ENCODE measurements at regions not wholly inside any gene's neighbourhood (a gene's known extent, or its start where the extent isn't known, plus 50 kb on each side); places are given as distances from the start of the nearest gene placed in this dataset.

GRCh38 chr11:16603890-16604793 is 134.3 kb upstream of the C11orf58 start:
- Histone ChIP-seq H3K4me2 (peak overlapping the region; percentile 91), H3K79me2 (ENCODE audit: insufficient read depth, low read depth) (no peaks in the 10 kb centered on the region), H4K20me1 (ENCODE audit: insufficient read depth) (no peaks in the 10 kb centered on the region), H3K4me3 (IDR thresholded peaks at IDR 0.05; ENCODE audit: insufficient read depth, low read depth, low read length) (no peak overlapping the region), H2AFZ (ENCODE audit: low read depth) (peak overlapping the region; percentile 97; the same call in 1 of the 2 replicates), H3K36me3 (ENCODE audit: insufficient read depth) (no peaks in the 10 kb centered on the region), H3K4me1 (ENCODE audit: low read depth, poor library complexity, severe bottlenecking) (no peaks in the 10 kb centered on the region), H3K9ac (no peak overlapping the region), H3K27me3 (ENCODE audit: insufficient read depth, low read depth) (no peaks in the 10 kb centered on the region), H3K27ac (no peak overlapping the region)
- TF ChIP-seq, protein P1, sequence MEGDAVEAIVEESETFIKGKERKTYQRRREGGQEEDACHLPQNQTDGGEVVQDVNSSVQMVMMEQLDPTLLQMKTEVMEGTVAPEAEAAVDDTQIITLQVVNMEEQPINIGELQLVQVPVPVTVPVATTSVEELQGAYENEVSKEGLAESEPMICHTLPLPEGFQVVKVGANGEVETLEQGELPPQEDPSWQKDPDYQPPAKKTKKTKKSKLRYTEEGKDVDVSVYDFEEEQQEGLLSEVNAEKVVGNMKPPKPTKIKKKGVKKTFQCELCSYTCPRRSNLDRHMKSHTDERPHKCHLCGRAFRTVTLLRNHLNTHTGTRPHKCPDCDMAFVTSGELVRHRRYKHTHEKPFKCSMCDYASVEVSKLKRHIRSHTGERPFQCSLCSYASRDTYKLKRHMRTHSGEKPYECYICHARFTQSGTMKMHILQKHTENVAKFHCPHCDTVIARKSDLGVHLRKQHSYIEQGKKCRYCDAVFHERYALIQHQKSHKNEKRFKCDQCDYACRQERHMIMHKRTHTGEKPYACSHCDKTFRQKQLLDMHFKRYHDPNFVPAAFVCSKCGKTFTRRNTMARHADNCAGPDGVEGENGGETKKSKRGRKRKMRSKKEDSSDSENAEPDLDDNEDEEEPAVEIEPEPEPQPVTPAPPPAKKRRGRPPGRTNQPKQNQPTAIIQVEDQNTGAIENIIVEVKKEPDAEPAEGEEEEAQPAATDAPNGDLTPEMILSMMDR (conservative IDR thresholded peaks at IDR 0.05; ENCODE audit: low read depth, low read length) = no peak

DNA sequence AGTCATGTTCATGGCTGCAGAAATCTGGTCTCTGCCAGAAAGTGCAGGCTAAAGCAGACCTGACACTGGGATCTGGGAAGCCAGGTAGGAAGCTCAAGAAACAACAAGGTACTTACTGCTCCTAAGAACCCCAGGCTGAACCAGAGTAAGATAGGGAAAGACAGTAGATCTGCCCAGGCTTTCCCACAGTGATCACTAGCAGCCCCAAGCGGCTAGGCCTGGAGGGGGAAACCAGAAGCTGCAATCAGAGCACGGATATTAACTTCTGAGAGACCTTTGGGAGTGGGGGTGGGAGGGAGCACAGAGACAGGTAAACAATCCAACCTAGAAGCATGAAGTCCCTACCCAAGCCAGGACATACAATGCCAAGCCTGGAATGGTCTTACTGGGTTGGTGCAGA is 135.2 kb upstream of the C11orf58 start:
- Histone ChIP-seq H3K9ac (no peak overlapping the region), H3K4me1 (ENCODE audit: low read depth, poor library complexity, severe bottlenecking) (no peaks in the 10 kb centered on the region), H3K36me3 (ENCODE audit: insufficient read depth) (no peaks in the 10 kb centered on the region), H4K20me1 (ENCODE audit: insufficient read depth) (no peaks in the 10 kb centered on the region), H2AFZ (ENCODE audit: low read depth) (no peak overlapping the region), H3K27ac (no peak overlapping the region), H3K4me2 (no peak overlapping the region), H3K4me3 (IDR thresholded peaks at IDR 0.05; ENCODE audit: insufficient read depth, low read depth, low read length) (no peak overlapping the region), H3K79me2 (ENCODE audit: insufficient read depth, low read depth) (no peaks in the 10 kb centered on the region), H3K27me3 (ENCODE audit: insufficient read depth, low read depth) (no peaks in the 10 kb centered on the region)
- TF ChIP-seq, protein P1 (conservative IDR thresholded peaks at IDR 0.05; ENCODE audit: low read depth, low read length) = no peak

DNA sequence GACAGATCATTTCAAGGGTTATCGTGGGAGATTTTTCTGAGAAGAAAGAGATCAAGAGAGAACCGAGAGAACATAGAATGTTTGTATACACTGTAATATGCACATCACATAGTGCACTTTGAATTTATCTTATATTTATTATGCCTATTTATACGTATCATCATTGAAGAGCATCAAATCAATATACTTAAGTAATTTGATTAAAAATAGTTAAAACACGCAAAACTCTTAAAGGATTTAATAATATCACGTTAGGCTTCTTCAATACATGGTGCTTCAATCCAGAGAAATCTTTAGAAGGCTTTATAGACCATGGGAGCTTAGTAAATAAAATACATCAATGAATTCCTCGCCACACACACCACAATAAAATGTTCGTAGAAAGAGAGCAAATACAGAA is 139.5 kb upstream of the C11orf58 start:
- H3K4me3 ChIP-seq (IDR thresholded peaks at IDR 0.05; ENCODE audit: insufficient read depth, low read depth, low read length) = no peak overlapping the region
- no peaks in the 10 kb centered on the region for H4K20me1 ChIP-seq (ENCODE audit: insufficient read depth)
- no peaks in the 10 kb centered on the region for H3K36me3 ChIP-seq (ENCODE audit: insufficient read depth)
- no peaks in the 10 kb centered on the region for H3K27me3 ChIP-seq (ENCODE audit: insufficient read depth, low read depth)
- H3K9ac ChIP-seq = no peak overlapping the region
- no peak overlapping the region for H3K27ac ChIP-seq
- TF ChIP-seq, protein P1 (conservative IDR thresholded peaks at IDR 0.05; ENCODE audit: low read depth, low read length) = no peak
- no peak overlapping the region for H3K4me2 ChIP-seq
- no peaks in the 10 kb centered on the region for H3K4me1 ChIP-seq (ENCODE audit: low read depth, poor library complexity, severe bottlenecking)
- H2AFZ ChIP-seq (ENCODE audit: low read depth) = no peak overlapping the region
- H3K79me2 ChIP-seq (ENCODE audit: insufficient read depth, low read depth) = no peaks in the 10 kb centered on the region

DNA sequence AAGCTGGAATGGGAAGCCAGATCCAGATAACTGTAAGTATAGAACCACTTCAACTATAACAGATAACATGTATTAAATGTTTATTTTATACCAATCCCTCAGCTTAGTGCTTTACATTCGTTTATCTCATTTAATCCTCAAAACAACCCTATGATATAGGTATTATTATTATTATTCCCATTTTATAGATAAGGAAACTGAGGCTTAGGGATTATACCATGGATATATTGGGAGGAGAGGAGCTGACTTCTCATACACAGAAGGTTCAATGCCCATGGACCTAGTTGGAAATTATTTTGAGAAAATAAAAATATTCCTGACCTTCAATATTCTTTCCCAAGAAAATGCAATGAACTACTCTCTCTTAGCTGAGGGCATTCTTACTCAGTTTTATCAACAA is 140.4 kb upstream of the C11orf58 start:
- TF ChIP-seq, protein P1 (conservative IDR thresholded peaks at IDR 0.05; ENCODE audit: low read depth, low read length) = no peak
- Histone ChIP-seq H3K79me2 (ENCODE audit: insufficient read depth, low read depth) (no peaks in the 10 kb centered on the region), H3K27ac (no peak overlapping the region), H3K9ac (no peak overlapping the region), H3K4me1 (ENCODE audit: low read depth, poor library complexity, severe bottlenecking) (no peaks in the 10 kb centered on the region), H3K27me3 (ENCODE audit: insufficient read depth, low read depth) (no peaks in the 10 kb centered on the region), H3K4me2 (no peak overlapping the region), H4K20me1 (ENCODE audit: insufficient read depth) (no peaks in the 10 kb centered on the region), H3K36me3 (ENCODE audit: insufficient read depth) (no peaks in the 10 kb centered on the region), H2AFZ (ENCODE audit: low read depth) (no peak overlapping the region), H3K4me3 (IDR thresholded peaks at IDR 0.05; ENCODE audit: insufficient read depth, low read depth, low read length) (no peak overlapping the region)

Measured in KMS-11 (cell line).